HL-60 (cell line): ENCODE measurements at regions not wholly inside any gene's neighbourhood (a gene's known extent, or its start where the extent isn't known, plus 50 kb on each side); places are given as distances from the start of the nearest gene placed in this dataset.

Experiments used
- CTCF ChIP-seq: IDR thresholded peaks from one replicate; pipeline ENCODE4 v1.5.1; 2011; ENCODE audit warnings: low read length, control low read depth, inconsistent platforms; ENCODE audit not compliant: insufficient read depth
- GABPA ChIP-seq: IDR thresholded peaks from 2 replicates; pipeline ENCODE4 v1.6.1; 2012; ENCODE audit warnings: low read depth
- POLR2AphosphoS5 ChIP-seq: IDR thresholded peaks from 2 replicates; pipeline ENCODE4 v1.6.1; 2012; ENCODE audit warnings: low read depth
- SPI1 ChIP-seq: IDR thresholded peaks from 2 replicates; pipeline ENCODE4 v1.6.1; 2012; ENCODE audit warnings: low read depth, mild to moderate bottlenecking, borderline replicate concordance

- TF ChIP-seq SPI1, result no peak
- TF ChIP-seq CTCF, result no peak
- TF ChIP-seq GABPA, result no peak
- no peak for TF ChIP-seq POLR2AphosphoS5
Observed at GRCh38 chr16:55031481-55031880, 100.8 kb downstream of the IRX5 start.
